Hepatocyte (in vitro differentiated cells): ENCODE measurements at regions not wholly inside any gene's neighbourhood (a gene's known extent, or its start where the extent isn't known, plus 50 kb on each side); places are given as distances from the start of the nearest gene placed in this dataset.

Source experiments
- DNase-seq: peaks from one replicate; pipeline ENCODE4 v3.0.0-alpha.2; 2016; ENCODE audit warnings: low spot score
- H2AFZ ChIP-seq: fragments of 200-600 bp; sonication (generic); 2 replicates; pipeline ENCODE4 v1.6.0; 2016; ENCODE audit warnings: antibody characterized with exemption, mild to moderate bottlenecking
- H3K27ac ChIP-seq: fragments of 200-600 bp; sonication (generic); 2 replicates; pipeline ENCODE4 v1.5.1; 2016; ENCODE audit warnings: mild to moderate bottlenecking
- H3K27me3 ChIP-seq: fragments of 200-600 bp; sonication (generic); 2 replicates; pipeline ENCODE4 v1.6.1; 2016
- H3K36me3 ChIP-seq: fragments of 200-600 bp; sonication (generic); replicated peaks from 2 replicates; pipeline ENCODE4 v1.5.1; 2016; ENCODE audit warnings: low read depth; ENCODE audit not compliant: insufficient read depth
- H3K4me1 ChIP-seq: fragments of 200-600 bp; sonication (generic); 2 replicates; pipeline ENCODE4 v1.5.1; 2016; ENCODE audit warnings: mild to moderate bottlenecking, moderate library complexity; ENCODE audit not compliant: insufficient read depth
- H3K4me2 ChIP-seq: fragments of 200-600 bp; sonication (generic); 2 replicates; pipeline ENCODE4 v1.6.0; 2016
- H3K4me3 ChIP-seq: fragments of 200-600 bp; sonication (generic); 2 replicates; pipeline ENCODE4 v1.5.1; 2016; ENCODE audit warnings: mild to moderate bottlenecking
- H3K79me2 ChIP-seq: fragments of 200-600 bp; sonication (generic); 2 replicates; pipeline ENCODE4 v1.6.0; 2017; ENCODE audit warnings: mild to moderate bottlenecking
- H3K9me2 ChIP-seq: fragments of 200-600 bp; sonication (generic); replicated peaks from 2 replicates; pipeline ENCODE4 v1.6.0; 2017; ENCODE audit warnings: mild to moderate bottlenecking; ENCODE audit not compliant: insufficient read depth
- H3K9me3 ChIP-seq: fragments of 200-600 bp; sonication (generic); 2 replicates; pipeline ENCODE4 v1.5.1; 2016; ENCODE audit warnings: low read depth, mild to moderate bottlenecking
- H4K20me1 ChIP-seq: fragments of 200-600 bp; sonication (generic); 2 replicates; pipeline ENCODE4 v1.6.0; 2016; ENCODE audit warnings: mild to moderate bottlenecking; ENCODE audit not compliant: insufficient read depth, poor library complexity, severe bottlenecking
- CTCF ChIP-seq: fragments of 200-600 bp; sonication (generic); IDR thresholded peaks from 2 replicates; pipeline ENCODE4 v1.5.1; 2016; ENCODE audit warnings: antibody characterized with exemption, mild to moderate bottlenecking; ENCODE audit not compliant: poor library complexity
- EZH2 ChIP-seq: fragments of 200-600 bp; sonication (generic); IDR thresholded peaks from 2 replicates; pipeline ENCODE4 v1.6.1; 2016; ENCODE audit warnings: antibody characterized with exemption, mild to moderate bottlenecking, borderline replicate concordance
- EZH2phosphoT487 ChIP-seq: fragments of 200-600 bp; sonication (generic); IDR thresholded peaks from one replicate; pipeline ENCODE4 v1.6.1; 2018; ENCODE audit warnings: antibody characterized with exemption, mild to moderate bottlenecking, low read depth, moderate library complexity; ENCODE audit not compliant: unreplicated experiment, severe bottlenecking
- WGBS: methylation state at CpG from one replicate; pipeline ENCODE4 v1.1.6; 2016; ENCODE audit warnings: low lambda C conversion rate; ENCODE audit errors: missing lambda C conversion rate; 5-methylcytosine and 5-hydroxymethylcytosine counted together

- Histone ChIP-seq H3K36me3 (no peaks in the 10 kb centered on the region), H3K79me2 (no peaks in the 10 kb centered on the region), H3K4me3 (no peak overlapping the region), H3K9me3 (no peaks in the 10 kb centered on the region), H3K4me1 (no peaks in the 10 kb centered on the region), H3K27ac (no peak overlapping the region), H4K20me1 (no peaks in the 10 kb centered on the region), H3K27me3 (peaks cover 42% of the 10 kb centered on the region), H2AFZ (no peak overlapping the region), H3K9me2 (no peaks in the 10 kb centered on the region), H3K4me2 (no peak overlapping the region)
- TF ChIP-seq EZH2: no peak
- no peak for TF ChIP-seq CTCF
- TF ChIP-seq EZH2phosphoT487: no peak
- no peak for DNase-seq
- 64% methylated on average over 28 of the region's 29 CpGs for WGBS
These were observed 70.4 kb upstream of the TBCA start for GRCh38 chr5:77846422-77847128.

GRCh38 chr5:77845324-77845646, 69.1 kb upstream of the TBCA start:
- no peaks in the 10 kb centered on the region for H3K9me2 ChIP-seq
- WGBS: 68% methylated on average over 5 of the region's 5 CpGs
- peak overlapping the region; percentile 90 for H2AFZ ChIP-seq
- DNase-seq: no peak
- H3K4me2 ChIP-seq: peak overlapping the region; percentile 93
- H3K36me3 ChIP-seq: no peaks in the 10 kb centered on the region
- H4K20me1 ChIP-seq: no peaks in the 10 kb centered on the region
- no peaks in the 10 kb centered on the region for H3K9me3 ChIP-seq
- no peak for TF ChIP-seq EZH2phosphoT487
- no peak for TF ChIP-seq EZH2
- no peak for TF ChIP-seq CTCF
- H3K27me3 ChIP-seq: peaks cover 42% of the 10 kb centered on the region
- H3K4me1 ChIP-seq: no peaks in the 10 kb centered on the region
- H3K79me2 ChIP-seq: no peaks in the 10 kb centered on the region
- no peak overlapping the region for H3K27ac ChIP-seq
- no peak overlapping the region for H3K4me3 ChIP-seq

GRCh38 chr5:77844623-77845323, 68.6 kb upstream of the TBCA start:
- Histone ChIP-seq H3K9me3 (no peaks in the 10 kb centered on the region), H3K36me3 (no peaks in the 10 kb centered on the region), H4K20me1 (no peaks in the 10 kb centered on the region), H3K27me3 (peaks cover 42% of the 10 kb centered on the region), H3K4me1 (no peaks in the 10 kb centered on the region), H3K4me3 (peak overlapping the region; percentile 15), H3K27ac (no peak overlapping the region), H2AFZ (peak overlapping the region; percentile 90), H3K4me2 (peak overlapping the region; percentile 93), H3K9me2 (no peaks in the 10 kb centered on the region), H3K79me2 (no peaks in the 10 kb centered on the region)
- 13% methylated on average over 34 of the region's 48 CpGs for WGBS
- no peak for TF ChIP-seq EZH2
- TF ChIP-seq CTCF: peak; percentile 35
- TF ChIP-seq EZH2phosphoT487: no peak
- DNase-seq: no peak
